Stimulated activated naive CD4-positive, alpha-beta T cell (primary cell): ENCODE measurements at regions not wholly inside any gene's neighbourhood (a gene's known extent, or its start where the extent isn't known, plus 50 kb on each side); places are given as distances from the start of the nearest gene placed in this dataset.
A peak's percentile ranks its signal among the peaks of the same experiment; 100 is the strongest.

Experiments used
- DNase-seq, 6 experiments: peaks; one replicate each; lab custom pipeline; 2025; lab: John Stamatoyannopoulos, UW

GRCh38 chrX:45385757-45386156, 185.1 kb upstream of the DIPK2B start:
- DNase-seq = no peak

GRCh38 chrX:45381841-45382240, 181.2 kb upstream of the DIPK2B start:
- no peak for DNase-seq

- DNase-seq = no peak
These were observed 180.7 kb upstream of the DIPK2B start for GRCh38 chrX:45381366-45381765.

- no peak for DNase-seq
These were observed 178.6 kb upstream of the DIPK2B start for GRCh38 chrX:45379236-45379635.

GRCh38 chrX:45372151-45372550, 171.5 kb upstream of the DIPK2B start:
- no peak for DNase-seq

- DNase-seq = no peak
These were observed 168.0 kb upstream of the DIPK2B start for GRCh38 chrX:45368705-45369104.

- DNase-seq = no peak
These were observed 162.9 kb upstream of the DIPK2B start for GRCh38 chrX:45363596-45363995.

- DNase-seq = no peak
These were observed 159.9 kb upstream of the DIPK2B start for GRCh38 chrX:45360571-45360970.

- no peak for DNase-seq
These were observed 157.7 kb upstream of the DIPK2B start for GRCh38 chrX:45358392-45358791.

GRCh38 chrX:45353456-45353855, 152.8 kb upstream of the DIPK2B start:
- DNase-seq = no peak

GRCh38 chrX:45352611-45353010, 151.9 kb upstream of the DIPK2B start:
- no peak for DNase-seq

- DNase-seq = no peak
These were observed 150.8 kb upstream of the DIPK2B start for GRCh38 chrX:45351478-45351877.

GRCh38 chrX:45348296-45348695, 147.6 kb upstream of the DIPK2B start:
- no peak for DNase-seq

- no peak for DNase-seq
These were observed 147.2 kb upstream of the DIPK2B start for GRCh38 chrX:45347877-45348276.

- no peak for DNase-seq
These were observed 143.9 kb upstream of the DIPK2B start for GRCh38 chrX:45344594-45344993.

GRCh38 chrX:45329217-45329616, 128.5 kb upstream of the DIPK2B start:
- DNase-seq = no peak

- no peak for DNase-seq
These were observed 124.3 kb upstream of the DIPK2B start for GRCh38 chrX:45324941-45325340.

- no peak for DNase-seq
These were observed 122.7 kb upstream of the DIPK2B start for GRCh38 chrX:45323387-45323786.

GRCh38 chrX:45322820-45323219, 122.1 kb upstream of the DIPK2B start:
- no peak for DNase-seq

- peak in 1 of 6 experiments; percentile 2 for DNase-seq
These were observed 121.7 kb upstream of the DIPK2B start for GRCh38 chrX:45322382-45322781.

GRCh38 chrX:45320191-45320590, 119.5 kb upstream of the DIPK2B start:
- no peak for DNase-seq

GRCh38 chrX:45309801-45310200, 109.1 kb upstream of the DIPK2B start:
- no peak for DNase-seq

- no peak for DNase-seq
These were observed 108.4 kb upstream of the DIPK2B start for GRCh38 chrX:45309096-45309495.

GRCh38 chrX:45306794-45307193, 106.1 kb upstream of the DIPK2B start:
- no peak for DNase-seq

GRCh38 chrX:45300638-45301037, 100.0 kb upstream of the DIPK2B start:
- no peak for DNase-seq
